ENCODE measurements at regions not wholly inside any gene's neighbourhood (a gene's known extent, or its start where the extent isn't known, plus 50 kb on each side); places are given as distances from the start of the nearest gene placed in this dataset.

- DNase-seq (ENCODE audit: insufficient read length, low spot score) (no peak), FAIRE-seq (no peak)
- TF ChIP-seq PAX5 (IDR thresholded peaks at IDR 0.05; ENCODE audit: insufficient read depth, low read length, severe bottlenecking): no peak
- no peak for TF ChIP-seq TAF1 (IDR thresholded peaks at IDR 0.05; ENCODE audit: low read depth, low read length)
- no peak for TF ChIP-seq POU2F2 (IDR thresholded peaks at IDR 0.05; ENCODE audit: low read depth, low read length)
- TF ChIP-seq SPI1 (IDR thresholded peaks at IDR 0.05; ENCODE audit: low read depth, low read length): no peak
- no peak for TF ChIP-seq POLR2AphosphoS5 (IDR thresholded peaks at IDR 0.05; ENCODE audit: low read depth, low read length)
- no peak for TF ChIP-seq POLR2A (IDR thresholded peaks at IDR 0.05; ENCODE audit: low read depth, low read length)
Measured at GRCh38 chr3:157695103-157695502, 191.9 kb upstream of the VEPH1 start.

GRCh38 chr3:157693762-157694161, 190.5 kb upstream of the VEPH1 start:
- no peak for FAIRE-seq
- TF ChIP-seq POLR2A (IDR thresholded peaks at IDR 0.05; ENCODE audit: low read depth, low read length) (no peak), TAF1 (IDR thresholded peaks at IDR 0.05; ENCODE audit: low read depth, low read length) (no peak), SPI1 (IDR thresholded peaks at IDR 0.05; ENCODE audit: low read depth, low read length) (no peak), PAX5 (IDR thresholded peaks at IDR 0.05; ENCODE audit: insufficient read depth, low read length, severe bottlenecking) (no peak), POU2F2 (IDR thresholded peaks at IDR 0.05; ENCODE audit: low read depth, low read length) (no peak), POLR2AphosphoS5 (IDR thresholded peaks at IDR 0.05; ENCODE audit: low read depth, low read length) (no peak)

GRCh38 chr3:157692468-157692867, 189.3 kb upstream of the VEPH1 start:
- no peak for FAIRE-seq
- no peak for TF ChIP-seq PAX5 (IDR thresholded peaks at IDR 0.05; ENCODE audit: insufficient read depth, low read length, severe bottlenecking)
- TF ChIP-seq TAF1 (IDR thresholded peaks at IDR 0.05; ENCODE audit: low read depth, low read length): no peak
- no peak for TF ChIP-seq POU2F2 (IDR thresholded peaks at IDR 0.05; ENCODE audit: low read depth, low read length)
- no peak for TF ChIP-seq POLR2A (IDR thresholded peaks at IDR 0.05; ENCODE audit: low read depth, low read length)
- peak; percentile 79 for TF ChIP-seq SPI1 (IDR thresholded peaks at IDR 0.05; ENCODE audit: low read depth, low read length)
- no peak for TF ChIP-seq POLR2AphosphoS5 (IDR thresholded peaks at IDR 0.05; ENCODE audit: low read depth, low read length)
- DNase-seq (ENCODE audit: insufficient read length, low spot score): no peak

More at GRCh38 chr3:157693762-157694161, 190.5 kb upstream of the VEPH1 start:
- no peak for DNase-seq (ENCODE audit: insufficient read length, low spot score)

GRCh38 chr3:157683668-157684067, 180.5 kb upstream of the VEPH1 start:
- FAIRE-seq (no peak), DNase-seq (ENCODE audit: insufficient read length, low spot score) (no peak)
- TF ChIP-seq SPI1 (IDR thresholded peaks at IDR 0.05; ENCODE audit: low read depth, low read length): no peak
- TF ChIP-seq POLR2A (IDR thresholded peaks at IDR 0.05; ENCODE audit: low read depth, low read length): no peak
- TF ChIP-seq PAX5 (IDR thresholded peaks at IDR 0.05; ENCODE audit: insufficient read depth, low read length, severe bottlenecking): no peak
- TF ChIP-seq TAF1 (IDR thresholded peaks at IDR 0.05; ENCODE audit: low read depth, low read length): no peak
- TF ChIP-seq POLR2AphosphoS5 (IDR thresholded peaks at IDR 0.05; ENCODE audit: low read depth, low read length): no peak
- no peak for TF ChIP-seq POU2F2 (IDR thresholded peaks at IDR 0.05; ENCODE audit: low read depth, low read length)

GRCh38 chr3:157672061-157672460, 168.8 kb upstream of the VEPH1 start:
- no peak for FAIRE-seq
- no peak for DNase-seq (ENCODE audit: insufficient read length, low spot score)
- TF ChIP-seq POU2F2 (IDR thresholded peaks at IDR 0.05; ENCODE audit: low read depth, low read length) (no peak), POLR2AphosphoS5 (IDR thresholded peaks at IDR 0.05; ENCODE audit: low read depth, low read length) (no peak), POLR2A (IDR thresholded peaks at IDR 0.05; ENCODE audit: low read depth, low read length) (no peak), SPI1 (IDR thresholded peaks at IDR 0.05; ENCODE audit: low read depth, low read length) (no peak)

- DNase-seq (ENCODE audit: insufficient read length, low spot score) (no peak), FAIRE-seq (no peak)
- TF ChIP-seq TAF1 (IDR thresholded peaks at IDR 0.05; ENCODE audit: low read depth, low read length) (no peak), SPI1 (IDR thresholded peaks at IDR 0.05; ENCODE audit: low read depth, low read length) (no peak), POLR2A (IDR thresholded peaks at IDR 0.05; ENCODE audit: low read depth, low read length) (no peak), POU2F2 (IDR thresholded peaks at IDR 0.05; ENCODE audit: low read depth, low read length) (no peak), PAX5 (IDR thresholded peaks at IDR 0.05; ENCODE audit: insufficient read depth, low read length, severe bottlenecking) (no peak), POLR2AphosphoS5 (IDR thresholded peaks at IDR 0.05; ENCODE audit: low read depth, low read length) (no peak)
Measured at GRCh38 chr3:157671656-157672055, 168.4 kb upstream of the VEPH1 start.

GRCh38 chr3:157669416-157669815, 166.2 kb upstream of the VEPH1 start:
- no peak for TF ChIP-seq POU2F2 (IDR thresholded peaks at IDR 0.05; ENCODE audit: low read depth, low read length)
- no peak for TF ChIP-seq POLR2AphosphoS5 (IDR thresholded peaks at IDR 0.05; ENCODE audit: low read depth, low read length)
- no peak for TF ChIP-seq PAX5 (IDR thresholded peaks at IDR 0.05; ENCODE audit: insufficient read depth, low read length, severe bottlenecking)
- no peak for TF ChIP-seq TAF1 (IDR thresholded peaks at IDR 0.05; ENCODE audit: low read depth, low read length)
- TF ChIP-seq POLR2A (IDR thresholded peaks at IDR 0.05; ENCODE audit: low read depth, low read length): no peak
- TF ChIP-seq SPI1 (IDR thresholded peaks at IDR 0.05; ENCODE audit: low read depth, low read length): no peak
- DNase-seq (ENCODE audit: insufficient read length, low spot score) (no peak), FAIRE-seq (no peak)

GRCh38 chr3:157667493-157667892, 164.3 kb upstream of the VEPH1 start:
- no peak for FAIRE-seq
- DNase-seq (ENCODE audit: insufficient read length, low spot score): no peak
- TF ChIP-seq SPI1 (IDR thresholded peaks at IDR 0.05; ENCODE audit: low read depth, low read length) (peak; percentile 34), POLR2A (IDR thresholded peaks at IDR 0.05; ENCODE audit: low read depth, low read length) (no peak)

GRCh38 chr3:157662171-157662570, 159.0 kb upstream of the VEPH1 start:
- no peak for FAIRE-seq
- DNase-seq (ENCODE audit: insufficient read length, low spot score): no peak
- TF ChIP-seq POLR2AphosphoS5 (IDR thresholded peaks at IDR 0.05; ENCODE audit: low read depth, low read length) (no peak), TAF1 (IDR thresholded peaks at IDR 0.05; ENCODE audit: low read depth, low read length) (no peak), SPI1 (IDR thresholded peaks at IDR 0.05; ENCODE audit: low read depth, low read length) (no peak), PAX5 (IDR thresholded peaks at IDR 0.05; ENCODE audit: insufficient read depth, low read length, severe bottlenecking) (no peak), POLR2A (IDR thresholded peaks at IDR 0.05; ENCODE audit: low read depth, low read length) (no peak), POU2F2 (IDR thresholded peaks at IDR 0.05; ENCODE audit: low read depth, low read length) (no peak)

GRCh38 chr3:157660847-157661246, 157.6 kb upstream of the VEPH1 start:
- TF ChIP-seq POLR2A (IDR thresholded peaks at IDR 0.05; ENCODE audit: low read depth, low read length) (no peak), POU2F2 (IDR thresholded peaks at IDR 0.05; ENCODE audit: low read depth, low read length) (no peak), TAF1 (IDR thresholded peaks at IDR 0.05; ENCODE audit: low read depth, low read length) (no peak), POLR2AphosphoS5 (IDR thresholded peaks at IDR 0.05; ENCODE audit: low read depth, low read length) (no peak), SPI1 (IDR thresholded peaks at IDR 0.05; ENCODE audit: low read depth, low read length) (no peak), PAX5 (IDR thresholded peaks at IDR 0.05; ENCODE audit: insufficient read depth, low read length, severe bottlenecking) (no peak)
- DNase-seq (ENCODE audit: insufficient read length, low spot score) (no peak), FAIRE-seq (no peak)

Measured in GM12891 (cell line).